ENCODE measurements at regions not wholly inside any gene's neighbourhood (a gene's known extent, or its start where the extent isn't known, plus 50 kb on each side); places are given as distances from the start of the nearest gene placed in this dataset.

- Histone ChIP-seq H3K9ac (ENCODE audit: low read depth in 1 of 2, low read length in 2 of 2) (no peak overlapping the region), H3K27ac (ENCODE audit: low read depth, low read length) (no peak overlapping the region), H3K36me3 (ENCODE audit: control insufficient read depth in 1 of 2, insufficient read depth in 2 of 2, low read length in 2 of 2) (no peaks in the 10 kb centered on the region), H3K27me3 (ENCODE audit: control insufficient read depth in 1 of 2, insufficient read depth in 2 of 2, low read length in 2 of 2) (no peaks in the 10 kb centered on the region), H3K4me1 (ENCODE audit: control insufficient read depth in 1 of 2, insufficient read depth in 2 of 2, low read length in 2 of 2) (no peaks in the 10 kb centered on the region), H3K4me3 (ENCODE audit: low read depth in 1 of 2, low read length in 2 of 2) (no peak overlapping the region), H3K9me3 (ENCODE audit: control insufficient read depth in 1 of 2, low read length in 2 of 2) (no peaks in the 10 kb centered on the region)
These were observed 310.9 kb downstream of the MFSD1 start for GRCh38 chr3:159112724-159113123.

- H3K4me3 ChIP-seq (ENCODE audit: low read depth in 1 of 2, low read length in 2 of 2) = no peak overlapping the region
- no peaks in the 10 kb centered on the region for H3K9me3 ChIP-seq (ENCODE audit: control insufficient read depth in 1 of 2, low read length in 2 of 2)
- H3K36me3 ChIP-seq (ENCODE audit: control insufficient read depth in 1 of 2, insufficient read depth in 2 of 2, low read length in 2 of 2) = no peaks in the 10 kb centered on the region
- no peak overlapping the region for H3K9ac ChIP-seq (ENCODE audit: low read depth in 1 of 2, low read length in 2 of 2)
- H3K27me3 ChIP-seq (ENCODE audit: control insufficient read depth in 1 of 2, insufficient read depth in 2 of 2, low read length in 2 of 2) = no peaks in the 10 kb centered on the region
- no peaks in the 10 kb centered on the region for H3K4me1 ChIP-seq (ENCODE audit: control insufficient read depth in 1 of 2, insufficient read depth in 2 of 2, low read length in 2 of 2)
- no peak overlapping the region for H3K27ac ChIP-seq (ENCODE audit: low read depth, low read length)
These were observed 311.5 kb downstream of the MFSD1 start for GRCh38 chr3:159113221-159113875.

- Histone ChIP-seq H3K27me3 (ENCODE audit: control insufficient read depth in 1 of 2, insufficient read depth in 2 of 2, low read length in 2 of 2) (no peaks in the 10 kb centered on the region), H3K9me3 (ENCODE audit: control insufficient read depth in 1 of 2, low read length in 2 of 2) (no peaks in the 10 kb centered on the region), H3K27ac (ENCODE audit: low read depth, low read length) (no peak overlapping the region), H3K4me3 (ENCODE audit: low read depth in 1 of 2, low read length in 2 of 2) (no peak overlapping the region), H3K4me1 (ENCODE audit: control insufficient read depth in 1 of 2, insufficient read depth in 2 of 2, low read length in 2 of 2) (no peaks in the 10 kb centered on the region), H3K36me3 (ENCODE audit: control insufficient read depth in 1 of 2, insufficient read depth in 2 of 2, low read length in 2 of 2) (no peaks in the 10 kb centered on the region), H3K9ac (ENCODE audit: low read depth in 1 of 2, low read length in 2 of 2) (no peak overlapping the region)
These were observed 312.7 kb downstream of the MFSD1 start for GRCh38 chr3:159114582-159114981.

DNA sequence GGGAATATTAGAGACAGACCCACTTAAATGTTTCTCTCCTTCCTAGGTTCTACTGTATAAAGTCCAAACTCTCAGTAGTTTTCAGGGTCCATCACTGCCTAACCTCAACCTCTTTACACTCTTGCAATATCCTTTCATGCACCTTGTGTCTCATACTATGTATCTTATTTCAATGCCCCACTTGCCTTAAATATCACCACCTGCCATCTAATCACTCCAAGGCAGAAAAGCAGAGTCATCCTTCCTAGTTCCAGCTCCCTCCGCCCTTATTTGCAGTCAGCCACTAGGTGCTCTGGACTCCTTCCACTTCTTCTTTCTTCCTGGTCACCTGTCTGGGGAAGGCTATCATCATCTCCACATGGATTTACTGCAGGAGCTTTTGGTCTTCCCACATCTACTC, 322.0 kb downstream of the MFSD1 start:
- H3K9me3 ChIP-seq (ENCODE audit: control insufficient read depth in 1 of 2, low read length in 2 of 2) = no peaks in the 10 kb centered on the region
- H3K27ac ChIP-seq (ENCODE audit: low read depth, low read length) = no peak overlapping the region
- H3K36me3 ChIP-seq (ENCODE audit: control insufficient read depth in 1 of 2, insufficient read depth in 2 of 2, low read length in 2 of 2) = no peaks in the 10 kb centered on the region
- no peak overlapping the region for H3K4me3 ChIP-seq (ENCODE audit: low read depth in 1 of 2, low read length in 2 of 2)
- H3K4me1 ChIP-seq (ENCODE audit: control insufficient read depth in 1 of 2, insufficient read depth in 2 of 2, low read length in 2 of 2) = no peaks in the 10 kb centered on the region
- H3K27me3 ChIP-seq (ENCODE audit: control insufficient read depth in 1 of 2, insufficient read depth in 2 of 2, low read length in 2 of 2) = no peaks in the 10 kb centered on the region
- no peak overlapping the region for H3K9ac ChIP-seq (ENCODE audit: low read depth in 1 of 2, low read length in 2 of 2)

DNA sequence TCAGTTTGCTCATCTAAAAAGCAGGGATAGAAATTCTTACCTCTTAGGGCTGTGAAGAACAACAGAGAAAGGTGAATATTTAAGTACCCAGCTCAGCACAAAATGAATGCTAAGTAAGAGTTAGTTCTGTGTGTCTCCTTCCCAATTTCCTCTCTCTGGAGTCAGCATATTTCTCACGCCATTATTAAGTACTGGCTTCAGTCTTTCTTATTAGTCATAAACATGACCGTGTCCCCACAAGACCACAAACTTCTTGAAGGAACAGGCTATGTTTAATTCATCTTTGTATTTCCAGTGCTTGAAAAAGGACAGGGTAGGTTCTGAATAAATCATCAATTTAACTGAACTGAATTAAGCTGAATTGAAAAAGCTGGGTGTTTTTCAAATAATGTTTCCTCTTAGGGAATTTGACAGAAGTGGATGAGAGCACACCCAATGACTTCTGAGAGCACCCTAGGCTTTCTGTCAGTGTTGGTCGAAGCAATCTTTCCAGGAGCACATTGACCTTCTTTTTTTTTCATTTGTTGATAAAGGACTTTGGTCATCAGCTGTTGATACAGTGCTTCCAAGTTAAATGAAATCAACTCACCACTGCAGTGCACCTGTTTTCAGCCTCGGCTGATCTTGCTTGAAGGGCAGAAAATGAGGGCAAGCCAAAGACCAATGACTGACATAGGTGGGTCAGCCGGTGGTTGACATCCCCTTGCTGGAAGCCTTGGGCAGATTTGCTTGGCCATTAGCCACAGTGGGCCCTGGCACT, 324.6 kb downstream of the MFSD1 start:
- Histone ChIP-seq H3K4me3 (ENCODE audit: low read depth in 1 of 2, low read length in 2 of 2) (no peak overlapping the region), H3K9ac (ENCODE audit: low read depth in 1 of 2, low read length in 2 of 2) (no peak overlapping the region), H3K27ac (ENCODE audit: low read depth, low read length) (no peak overlapping the region)

DNA sequence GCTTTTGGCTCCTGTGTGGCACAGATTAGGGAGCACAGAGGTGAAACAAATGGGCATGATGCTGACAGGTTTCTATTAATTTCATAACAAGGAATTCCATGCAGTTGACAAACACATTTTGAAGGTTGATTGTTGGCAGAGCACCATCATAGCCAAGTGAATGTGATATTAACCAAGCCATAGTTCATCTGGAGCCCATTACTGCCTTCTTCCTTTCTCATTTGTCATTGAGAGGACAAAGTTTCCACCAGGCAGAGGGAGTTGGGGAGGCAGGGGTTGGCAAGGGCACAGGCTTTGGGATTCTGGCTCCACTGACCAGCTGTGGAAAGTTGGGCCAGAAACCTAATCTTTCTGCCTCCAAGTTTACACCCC, 325.2 kb downstream of the MFSD1 start:
- Histone ChIP-seq H3K9me3 (ENCODE audit: control insufficient read depth in 1 of 2, low read length in 2 of 2) (no peaks in the 10 kb centered on the region), H3K27me3 (ENCODE audit: control insufficient read depth in 1 of 2, insufficient read depth in 2 of 2, low read length in 2 of 2) (no peaks in the 10 kb centered on the region), H3K36me3 (ENCODE audit: control insufficient read depth in 1 of 2, insufficient read depth in 2 of 2, low read length in 2 of 2) (no peaks in the 10 kb centered on the region), H3K27ac (ENCODE audit: low read depth, low read length) (no peak overlapping the region), H3K9ac (ENCODE audit: low read depth in 1 of 2, low read length in 2 of 2) (no peak overlapping the region), H3K4me1 (ENCODE audit: control insufficient read depth in 1 of 2, insufficient read depth in 2 of 2, low read length in 2 of 2) (no peaks in the 10 kb centered on the region), H3K4me3 (ENCODE audit: low read depth in 1 of 2, low read length in 2 of 2) (no peak overlapping the region)

More for the DNA sequence above, 324.6 kb downstream of the MFSD1 start:
- Histone ChIP-seq H3K27me3 (ENCODE audit: control insufficient read depth in 1 of 2, insufficient read depth in 2 of 2, low read length in 2 of 2) (no peaks in the 10 kb centered on the region), H3K4me1 (ENCODE audit: control insufficient read depth in 1 of 2, insufficient read depth in 2 of 2, low read length in 2 of 2) (no peaks in the 10 kb centered on the region), H3K9me3 (ENCODE audit: control insufficient read depth in 1 of 2, low read length in 2 of 2) (no peaks in the 10 kb centered on the region), H3K36me3 (ENCODE audit: control insufficient read depth in 1 of 2, insufficient read depth in 2 of 2, low read length in 2 of 2) (no peaks in the 10 kb centered on the region)

DNA sequence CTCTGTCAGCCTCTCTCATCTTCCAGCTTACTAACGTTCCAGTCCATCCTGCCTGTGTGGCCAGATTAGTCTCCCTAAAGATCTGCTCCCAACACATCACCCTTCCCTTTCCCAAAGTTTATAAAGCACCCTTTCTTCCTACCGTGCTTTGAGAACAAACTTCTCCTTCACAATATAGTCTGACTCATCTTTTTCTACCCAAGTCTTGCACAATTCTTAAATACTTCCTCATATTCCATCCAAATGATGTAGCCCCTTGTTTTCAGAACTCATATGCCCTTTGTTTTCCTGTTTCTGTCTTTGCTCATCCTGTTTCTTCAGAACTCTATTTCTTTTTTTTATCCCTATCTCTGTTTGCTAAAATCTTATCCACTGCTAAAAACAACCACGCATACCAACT, 326.8 kb downstream of the MFSD1 start:
- no peak overlapping the region for H3K9ac ChIP-seq (ENCODE audit: low read depth in 1 of 2, low read length in 2 of 2)
- no peaks in the 10 kb centered on the region for H3K27me3 ChIP-seq (ENCODE audit: control insufficient read depth in 1 of 2, insufficient read depth in 2 of 2, low read length in 2 of 2)
- no peak overlapping the region for H3K4me3 ChIP-seq (ENCODE audit: low read depth in 1 of 2, low read length in 2 of 2)
- H3K27ac ChIP-seq (ENCODE audit: low read depth, low read length) = no peak overlapping the region
- no peaks in the 10 kb centered on the region for H3K36me3 ChIP-seq (ENCODE audit: control insufficient read depth in 1 of 2, insufficient read depth in 2 of 2, low read length in 2 of 2)
- no peaks in the 10 kb centered on the region for H3K9me3 ChIP-seq (ENCODE audit: control insufficient read depth in 1 of 2, low read length in 2 of 2)
- no peaks in the 10 kb centered on the region for H3K4me1 ChIP-seq (ENCODE audit: control insufficient read depth in 1 of 2, insufficient read depth in 2 of 2, low read length in 2 of 2)

GRCh38 chr3:159130108-159130507, 328.3 kb downstream of the MFSD1 start:
- Histone ChIP-seq H3K27ac (ENCODE audit: low read depth, low read length) (no peak overlapping the region), H3K27me3 (ENCODE audit: control insufficient read depth in 1 of 2, insufficient read depth in 2 of 2, low read length in 2 of 2) (no peaks in the 10 kb centered on the region), H3K9me3 (ENCODE audit: control insufficient read depth in 1 of 2, low read length in 2 of 2) (no peaks in the 10 kb centered on the region), H3K9ac (ENCODE audit: low read depth in 1 of 2, low read length in 2 of 2) (no peak overlapping the region), H3K36me3 (ENCODE audit: control insufficient read depth in 1 of 2, insufficient read depth in 2 of 2, low read length in 2 of 2) (no peaks in the 10 kb centered on the region), H3K4me3 (ENCODE audit: low read depth in 1 of 2, low read length in 2 of 2) (no peak overlapping the region), H3K4me1 (ENCODE audit: control insufficient read depth in 1 of 2, insufficient read depth in 2 of 2, low read length in 2 of 2) (no peaks in the 10 kb centered on the region)

DNA sequence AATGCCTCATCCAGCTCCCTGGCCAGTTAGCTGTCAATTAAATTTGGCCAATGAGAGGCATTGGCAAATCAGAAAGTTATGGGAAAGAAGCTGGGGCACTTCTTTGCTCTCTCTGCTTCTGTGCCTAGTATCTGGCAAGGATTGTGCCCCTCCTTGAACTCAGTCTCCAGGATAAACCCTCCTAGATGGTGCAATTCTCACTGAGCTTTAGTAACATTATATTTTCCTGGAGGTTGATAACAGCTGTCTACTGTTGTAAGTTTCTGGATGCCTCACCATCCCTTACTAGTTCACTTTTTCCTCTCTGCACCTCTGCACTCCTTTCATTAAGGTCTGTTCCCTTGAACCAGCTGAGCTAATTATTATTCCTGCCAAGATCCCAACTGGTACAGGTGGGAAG, 329.5 kb downstream of the MFSD1 start:
- Histone ChIP-seq H3K9ac (ENCODE audit: low read depth in 1 of 2, low read length in 2 of 2) (no peak overlapping the region), H3K4me1 (ENCODE audit: control insufficient read depth in 1 of 2, insufficient read depth in 2 of 2, low read length in 2 of 2) (no peaks in the 10 kb centered on the region), H3K36me3 (ENCODE audit: control insufficient read depth in 1 of 2, insufficient read depth in 2 of 2, low read length in 2 of 2) (no peaks in the 10 kb centered on the region), H3K4me3 (ENCODE audit: low read depth in 1 of 2, low read length in 2 of 2) (no peak overlapping the region), H3K27ac (ENCODE audit: low read depth, low read length) (no peak overlapping the region), H3K27me3 (ENCODE audit: control insufficient read depth in 1 of 2, insufficient read depth in 2 of 2, low read length in 2 of 2) (no peaks in the 10 kb centered on the region), H3K9me3 (ENCODE audit: control insufficient read depth in 1 of 2, low read length in 2 of 2) (no peaks in the 10 kb centered on the region)

- H3K9ac ChIP-seq (ENCODE audit: low read depth in 1 of 2, low read length in 2 of 2) = no peak overlapping the region
- H3K27ac ChIP-seq (ENCODE audit: low read depth, low read length) = no peak overlapping the region
- H3K4me1 ChIP-seq (ENCODE audit: control insufficient read depth in 1 of 2, insufficient read depth in 2 of 2, low read length in 2 of 2) = no peaks in the 10 kb centered on the region
- no peaks in the 10 kb centered on the region for H3K9me3 ChIP-seq (ENCODE audit: control insufficient read depth in 1 of 2, low read length in 2 of 2)
- no peak overlapping the region for H3K4me3 ChIP-seq (ENCODE audit: low read depth in 1 of 2, low read length in 2 of 2)
- no peaks in the 10 kb centered on the region for H3K36me3 ChIP-seq (ENCODE audit: control insufficient read depth in 1 of 2, insufficient read depth in 2 of 2, low read length in 2 of 2)
- no peaks in the 10 kb centered on the region for H3K27me3 ChIP-seq (ENCODE audit: control insufficient read depth in 1 of 2, insufficient read depth in 2 of 2, low read length in 2 of 2)
These were observed 336.1 kb downstream of the MFSD1 start for GRCh38 chr3:159137949-159138348.
